Lower leg skin (tissue), 3 donors: ENCODE measurements at regions not wholly inside any gene's neighbourhood (a gene's known extent, or its start where the extent isn't known, plus 50 kb on each side); places are given as distances from the start of the nearest gene placed in this dataset.

Experiments
- POLR2A ChIP-seq, 2 donors: fragments of 450-650 bp; IDR thresholded peaks; one replicate each; pipeline ENCODE4 v1.6.1; 2016 to 2017; ENCODE audit warnings: antibody characterized with exemption in 2 of 2, mild to moderate bottlenecking in 1 of 2, moderate library complexity in 1 of 2
- TF ChIP-seq, protein P1 (sequence below), 3 donors: fragments of 450-650 bp; IDR thresholded peaks; one replicate each; pipeline ENCODE4 v1.5.1; 2016; ENCODE audit warnings: antibody characterized with exemption in 3 of 3, mild to moderate bottlenecking in 3 of 3, moderate library complexity in 2 of 3

DNA sequence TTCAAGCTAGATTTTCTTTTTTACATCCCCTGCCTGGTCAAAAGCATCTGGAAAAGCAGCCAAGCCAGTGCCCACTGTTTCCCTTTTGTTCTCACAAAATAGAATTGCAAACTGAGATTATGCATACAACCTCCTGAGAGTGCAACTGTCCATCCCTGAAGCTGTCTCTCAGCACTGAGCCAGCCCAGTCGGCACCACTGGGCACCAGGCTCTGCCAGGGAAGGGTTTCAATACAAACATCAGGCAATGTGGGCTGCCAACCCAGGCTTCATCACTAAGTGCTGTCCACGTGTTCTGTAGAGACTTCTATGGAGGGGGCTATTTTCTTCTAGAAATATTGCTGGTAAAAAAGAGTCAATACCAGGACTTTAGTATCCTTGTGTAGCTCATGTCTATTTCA, 356.3 kb upstream of the TBL1XR1 start:
- TF ChIP-seq, protein P1, sequence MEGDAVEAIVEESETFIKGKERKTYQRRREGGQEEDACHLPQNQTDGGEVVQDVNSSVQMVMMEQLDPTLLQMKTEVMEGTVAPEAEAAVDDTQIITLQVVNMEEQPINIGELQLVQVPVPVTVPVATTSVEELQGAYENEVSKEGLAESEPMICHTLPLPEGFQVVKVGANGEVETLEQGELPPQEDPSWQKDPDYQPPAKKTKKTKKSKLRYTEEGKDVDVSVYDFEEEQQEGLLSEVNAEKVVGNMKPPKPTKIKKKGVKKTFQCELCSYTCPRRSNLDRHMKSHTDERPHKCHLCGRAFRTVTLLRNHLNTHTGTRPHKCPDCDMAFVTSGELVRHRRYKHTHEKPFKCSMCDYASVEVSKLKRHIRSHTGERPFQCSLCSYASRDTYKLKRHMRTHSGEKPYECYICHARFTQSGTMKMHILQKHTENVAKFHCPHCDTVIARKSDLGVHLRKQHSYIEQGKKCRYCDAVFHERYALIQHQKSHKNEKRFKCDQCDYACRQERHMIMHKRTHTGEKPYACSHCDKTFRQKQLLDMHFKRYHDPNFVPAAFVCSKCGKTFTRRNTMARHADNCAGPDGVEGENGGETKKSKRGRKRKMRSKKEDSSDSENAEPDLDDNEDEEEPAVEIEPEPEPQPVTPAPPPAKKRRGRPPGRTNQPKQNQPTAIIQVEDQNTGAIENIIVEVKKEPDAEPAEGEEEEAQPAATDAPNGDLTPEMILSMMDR (IDR thresholded peaks at IDR 0.05) = no peak
- no peak for TF ChIP-seq POLR2A (IDR thresholded peaks at IDR 0.05)
